Caki2 (cell line): ENCODE measurements at regions not wholly inside any gene's neighbourhood (a gene's known extent, or its start where the extent isn't known, plus 50 kb on each side); places are given as distances from the start of the nearest gene placed in this dataset.

Source experiments
- DNase-seq: peaks from one replicate; pipeline ENCODE4 v3.0.0-alpha.2; 2015; ENCODE audit warnings: low read depth
- in situ Hi-C: cut with HindIII; loops from 2 replicates; pipeline ENCODE4 v1.10.0; 2016; ENCODE audit warnings: low sequenced_read_pairs, low pct_unique_long_range_greater_than_20kb, mixed read lengths

DNA sequence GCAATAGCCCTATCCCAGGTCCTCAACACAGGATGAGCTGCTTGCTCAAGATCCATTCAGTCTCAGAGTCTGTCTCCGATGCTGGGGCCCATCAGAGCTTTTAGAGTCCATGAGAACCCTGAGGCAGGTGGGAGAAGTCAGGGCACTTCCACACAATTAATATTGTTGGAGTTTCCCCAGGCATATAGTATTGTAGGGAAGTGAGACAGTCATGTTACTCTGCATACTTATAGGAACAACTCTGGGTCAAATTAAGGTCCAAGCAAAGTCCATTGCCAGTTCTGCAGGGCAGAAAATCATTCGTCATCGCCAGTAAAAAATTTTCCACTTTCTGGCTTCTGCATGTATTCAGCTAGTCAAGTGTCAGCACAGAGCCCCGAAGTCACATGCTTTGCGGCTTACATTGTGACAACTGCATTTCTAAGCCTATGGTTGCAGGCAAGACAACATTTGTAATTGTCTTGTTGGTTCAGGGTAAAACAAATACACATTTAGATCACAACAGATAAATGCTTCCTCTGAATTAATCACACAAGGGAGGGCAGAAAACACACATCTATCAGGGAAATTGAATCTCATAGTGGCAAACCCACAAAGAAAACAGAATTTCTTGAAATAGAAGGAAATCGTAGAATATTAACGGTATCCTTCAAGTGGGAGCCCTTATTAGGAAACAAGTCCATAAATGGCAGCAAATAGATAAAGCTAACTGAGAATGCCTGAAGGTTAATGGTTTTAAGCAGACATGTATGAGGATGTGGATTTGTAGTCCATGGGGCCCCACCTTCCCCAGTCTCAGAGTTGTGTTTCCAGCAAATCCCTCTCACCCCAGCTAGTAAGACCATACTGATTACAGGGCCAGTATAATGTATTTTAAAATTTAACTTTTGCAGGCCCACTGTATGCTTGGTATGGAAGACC, 412.1 kb upstream of the RASGEF1B start:
- DNase-seq = no peak
- in situ Hi-C loops = no loop called here

DNA sequence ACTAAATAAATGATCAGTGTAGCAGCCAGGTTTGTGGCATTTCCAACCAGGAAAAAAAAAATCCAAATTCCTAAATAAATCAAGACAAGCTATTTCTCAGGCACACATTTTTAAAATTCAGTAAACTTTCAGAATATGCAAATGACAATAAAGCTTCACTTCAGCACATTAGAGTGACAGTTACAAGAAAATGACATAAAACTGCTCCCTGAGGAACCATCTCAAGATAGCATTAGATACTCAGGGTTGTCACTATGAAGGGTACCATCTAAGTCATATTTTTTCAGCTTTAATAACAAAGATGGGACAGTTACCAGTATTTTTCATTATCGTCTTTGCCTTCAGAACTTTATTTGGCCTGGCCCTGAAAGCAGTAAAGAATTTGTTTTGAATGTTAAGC, 411.3 kb upstream of the RASGEF1B start:
- in situ Hi-C loops = no loop called here

DNA sequence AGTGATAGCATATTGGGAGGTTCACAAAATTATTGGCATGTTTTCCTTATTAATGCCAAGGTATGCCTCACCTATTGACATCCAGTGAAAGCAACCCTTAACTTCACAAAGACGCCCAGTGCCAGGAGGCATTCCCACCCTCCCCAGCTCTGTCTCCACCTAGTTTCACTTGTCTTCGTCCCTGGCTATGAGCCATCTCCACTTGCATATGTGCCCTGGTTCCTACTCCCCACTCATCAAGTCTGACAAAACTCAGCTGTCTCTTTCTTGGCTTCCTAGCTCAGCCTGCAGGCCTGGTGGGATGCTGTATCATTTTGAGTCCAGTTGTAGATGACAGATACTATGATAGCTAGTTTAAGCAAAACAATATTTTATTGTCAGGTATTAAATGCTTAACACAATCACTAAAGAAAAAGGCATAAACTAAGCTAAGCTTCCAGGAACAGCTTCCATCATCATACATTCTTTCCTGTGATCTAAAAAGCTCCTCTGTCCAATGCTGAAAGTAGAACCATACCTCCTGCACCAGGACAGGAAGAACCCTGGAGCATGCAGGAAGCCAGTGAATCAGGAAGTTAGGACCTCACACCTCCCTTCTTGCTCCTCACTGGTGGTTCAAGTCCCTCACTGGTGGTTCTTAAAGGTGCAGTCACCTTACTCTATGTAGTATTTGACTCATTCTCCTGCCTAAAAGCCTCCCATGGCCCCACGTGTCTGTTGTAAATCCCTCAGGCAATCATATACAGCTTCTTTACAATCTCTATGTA, 410.3 kb upstream of the RASGEF1B start:
- DNase-seq = no peak
- in situ Hi-C loops = no loop called here

More for the DNA sequence above, 411.3 kb upstream of the RASGEF1B start:
- DNase-seq = no peak

DNA sequence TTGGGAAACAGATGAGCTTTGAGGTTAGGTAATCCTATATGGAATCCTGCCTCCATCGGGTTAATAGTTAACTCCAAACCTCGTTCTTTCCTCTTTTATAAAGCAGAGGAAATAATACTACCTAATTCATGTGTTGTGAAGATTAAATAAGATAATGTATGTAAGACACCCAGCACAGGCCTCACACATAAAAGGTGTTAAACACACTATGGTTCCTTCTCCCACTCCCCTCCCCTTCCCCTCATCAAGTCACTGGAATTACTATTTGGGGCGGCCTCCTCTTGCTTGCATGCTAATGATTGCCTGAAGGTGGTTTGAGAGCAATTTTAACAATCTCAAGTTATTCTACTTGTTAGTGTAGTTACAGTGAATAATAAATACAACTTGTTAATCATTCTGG, 404.4 kb upstream of the RASGEF1B start:
- in situ Hi-C loops = no loop called here
- DNase-seq = peak; percentile 12

DNA sequence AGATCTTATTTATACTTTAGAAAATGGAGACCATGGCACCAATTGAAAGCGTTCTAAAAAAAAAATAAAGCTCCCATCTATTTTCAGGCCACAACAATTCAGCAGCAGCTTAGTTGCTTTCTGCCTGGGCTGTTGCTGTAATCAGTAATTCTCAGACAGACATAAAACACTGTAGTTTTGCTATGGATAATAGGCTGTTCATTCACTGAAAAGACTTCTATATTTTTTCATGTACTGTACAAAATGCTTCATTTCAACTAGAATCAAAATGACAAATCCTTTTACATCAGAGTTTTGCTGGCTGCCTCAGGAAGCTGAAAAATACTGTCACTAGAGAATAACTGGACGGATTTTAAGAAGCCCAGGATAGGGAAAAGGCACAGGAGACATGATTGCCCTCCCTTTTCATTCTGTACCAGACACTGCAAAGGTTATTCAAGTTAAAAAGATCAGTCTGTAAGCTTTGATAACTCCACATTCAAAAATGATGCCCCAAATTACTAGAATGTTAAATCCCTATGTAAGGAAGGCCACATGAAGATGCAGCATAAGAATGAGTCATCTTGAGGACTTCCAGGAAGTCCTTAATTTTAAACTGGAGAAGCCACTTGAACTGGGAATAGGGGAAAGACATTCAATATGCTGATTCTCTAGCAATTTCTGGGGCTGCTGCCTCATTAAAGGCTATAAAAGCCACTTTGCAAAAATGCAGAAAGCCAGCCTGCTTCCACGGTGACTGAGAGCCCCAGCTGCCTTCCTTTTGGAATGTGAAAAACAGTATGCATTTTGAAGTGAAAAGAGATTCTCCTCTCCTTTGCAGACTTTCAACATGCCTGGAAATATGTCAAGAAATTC, 403.2 kb upstream of the RASGEF1B start:
- in situ Hi-C loops = no loop called here
- no peak for DNase-seq

DNA sequence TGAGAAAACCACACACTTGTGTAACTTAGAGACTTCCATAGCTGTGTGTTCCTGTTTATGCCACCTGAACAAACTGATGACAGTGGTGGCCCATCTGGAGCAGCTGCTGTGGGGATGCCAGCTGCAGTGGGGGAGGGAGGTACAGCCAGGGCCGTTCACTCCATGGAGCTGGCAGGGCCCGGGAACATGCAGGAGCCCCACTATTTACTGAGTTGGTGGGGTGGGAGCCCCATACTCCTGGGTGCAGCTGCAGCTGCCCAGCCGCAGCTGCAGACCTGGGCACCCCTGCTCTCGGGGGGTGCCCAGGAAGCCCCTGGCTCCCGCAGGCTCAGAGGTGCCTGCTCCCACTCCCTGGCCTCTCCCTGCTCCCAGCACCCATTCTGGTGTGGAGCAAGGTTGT, 398.6 kb upstream of the RASGEF1B start:
- in situ Hi-C loops = no loop called here
- DNase-seq = no peak

DNA sequence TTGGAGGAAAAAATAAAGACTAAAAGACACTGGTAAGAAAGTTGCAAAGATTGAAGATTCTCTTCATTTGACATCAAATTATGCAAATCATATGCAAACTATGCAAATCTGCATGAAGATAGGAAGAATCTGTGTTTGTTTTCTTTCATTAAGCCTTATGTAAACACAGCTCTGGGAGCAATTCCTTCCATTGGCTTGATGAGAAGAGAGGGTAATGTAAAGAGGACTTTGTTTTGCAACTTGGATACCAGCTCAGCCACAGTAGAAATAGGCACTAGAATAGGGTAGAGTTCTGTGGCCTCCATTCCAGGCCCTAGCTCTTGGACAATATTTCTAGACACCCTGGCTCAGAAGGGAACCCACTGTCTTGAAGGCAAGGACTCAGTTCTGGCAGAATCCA, 388.4 kb upstream of the RASGEF1B start:
- DNase-seq = no peak
- in situ Hi-C loops = no loop called here

DNA sequence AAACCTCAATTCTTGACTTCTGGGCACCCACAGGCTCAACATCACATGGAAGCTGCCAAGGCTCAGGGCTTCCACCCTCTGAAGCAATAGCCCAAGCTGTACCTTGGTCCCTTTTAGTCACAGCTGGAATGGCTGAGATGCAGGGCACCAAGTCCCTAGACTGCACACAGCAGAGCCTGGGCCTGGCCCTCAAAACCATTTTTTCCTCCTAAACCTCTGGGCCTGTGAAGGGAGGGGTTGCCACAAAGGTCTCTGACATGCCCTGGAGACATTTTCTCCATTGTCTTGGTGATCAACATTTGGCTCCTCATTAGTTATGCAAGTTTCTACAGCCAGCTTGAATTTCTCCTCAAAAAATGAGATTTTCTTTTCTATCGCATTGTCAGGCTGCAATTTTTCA, 382.7 kb upstream of the RASGEF1B start:
- DNase-seq = no peak
- in situ Hi-C loops = no loop called here

DNA sequence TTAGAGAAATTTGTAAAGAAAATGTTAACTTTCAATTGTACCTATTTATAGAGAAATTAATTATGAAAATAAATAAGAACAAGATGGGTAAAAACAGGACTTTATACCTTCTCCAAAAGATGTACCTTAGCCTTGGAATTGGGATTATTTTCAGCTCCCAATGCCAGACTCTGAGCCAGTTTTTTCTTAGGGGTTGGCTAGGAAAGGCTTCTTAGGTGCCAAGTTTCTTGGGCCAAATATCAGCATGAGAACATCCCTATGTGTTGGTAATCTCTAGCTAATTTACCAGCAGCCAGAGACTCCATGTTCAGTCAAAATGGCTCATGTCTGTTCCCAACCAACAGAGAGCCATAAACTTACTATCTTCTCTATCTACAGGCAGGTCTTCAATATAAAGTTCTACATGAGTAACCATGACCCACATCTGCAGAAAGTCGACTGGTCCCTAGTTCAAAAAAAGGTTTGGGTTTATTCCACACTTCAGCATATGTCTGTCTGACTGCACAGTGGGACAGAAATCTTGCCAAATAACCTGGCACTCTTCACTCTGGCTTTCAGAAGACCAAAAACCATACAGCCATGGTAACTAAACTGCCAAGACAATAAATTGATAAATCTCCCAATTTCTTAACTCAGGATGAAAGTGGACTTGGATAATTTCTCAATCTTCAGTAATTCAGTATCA, 380.5 kb upstream of the RASGEF1B start:
- no peak for DNase-seq
- in situ Hi-C loops = no loop called here

DNA sequence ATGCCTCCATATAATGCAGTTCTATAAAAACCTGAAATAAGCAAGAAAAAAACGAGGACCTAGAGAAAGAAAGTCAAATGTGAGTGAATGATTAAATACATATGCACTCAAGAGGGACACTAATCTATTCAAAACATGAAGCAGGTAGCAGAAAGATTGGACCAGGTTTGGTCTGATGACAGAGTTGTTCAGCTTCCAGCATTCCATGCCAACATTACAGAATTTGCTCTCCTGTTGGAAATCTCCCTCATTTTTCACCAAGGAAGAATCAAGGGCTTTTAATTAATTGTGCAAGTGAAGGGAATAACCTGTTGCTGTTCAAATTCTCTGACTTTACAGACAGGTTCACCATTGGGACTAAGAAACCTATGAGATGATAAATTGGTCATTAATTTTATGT, 379.0 kb upstream of the RASGEF1B start:
- in situ Hi-C loops = no loop called here

DNA sequence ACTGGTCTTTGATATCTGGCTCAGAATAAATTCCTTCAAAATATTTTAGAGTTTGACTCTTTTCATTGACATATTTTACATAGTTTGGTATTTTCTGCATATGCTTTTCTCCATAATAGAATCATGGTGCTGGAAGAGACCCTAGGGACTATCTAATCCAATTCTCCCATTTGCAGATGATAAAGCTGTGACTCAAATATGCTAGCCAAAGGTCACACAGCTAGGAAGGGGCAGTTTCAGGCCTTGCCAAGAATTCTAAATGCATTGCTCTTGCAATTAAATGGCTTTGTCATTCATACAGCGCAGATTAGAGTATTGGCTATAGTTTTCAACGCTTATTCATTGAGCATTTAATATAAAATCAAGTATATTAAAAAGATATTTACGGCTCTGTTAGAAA, 374.1 kb upstream of the RASGEF1B start:
- in situ Hi-C loops = no loop called here
- DNase-seq = no peak

More for the DNA sequence above, 379.0 kb upstream of the RASGEF1B start:
- DNase-seq = no peak

DNA sequence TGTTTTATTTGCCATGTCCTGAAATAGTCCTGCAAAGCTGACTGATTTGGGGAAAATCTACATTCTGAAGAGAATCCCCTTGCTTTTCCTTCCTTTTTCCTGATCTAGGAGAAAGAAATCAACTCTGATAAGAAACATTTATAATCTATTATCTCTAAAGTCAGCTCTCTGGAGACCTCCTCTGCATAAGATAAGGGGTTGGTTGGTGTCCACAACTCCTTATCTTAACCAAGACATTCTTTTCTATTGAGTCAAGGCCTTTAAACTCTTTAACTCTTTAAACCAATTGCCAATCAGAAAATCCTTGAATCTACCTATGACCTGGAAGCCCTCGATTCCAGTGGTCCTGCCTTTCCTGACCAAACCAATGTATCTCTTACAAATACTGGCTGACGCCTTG, 373.6 kb upstream of the RASGEF1B start:
- in situ Hi-C loops = no loop called here
- no peak for DNase-seq

DNA sequence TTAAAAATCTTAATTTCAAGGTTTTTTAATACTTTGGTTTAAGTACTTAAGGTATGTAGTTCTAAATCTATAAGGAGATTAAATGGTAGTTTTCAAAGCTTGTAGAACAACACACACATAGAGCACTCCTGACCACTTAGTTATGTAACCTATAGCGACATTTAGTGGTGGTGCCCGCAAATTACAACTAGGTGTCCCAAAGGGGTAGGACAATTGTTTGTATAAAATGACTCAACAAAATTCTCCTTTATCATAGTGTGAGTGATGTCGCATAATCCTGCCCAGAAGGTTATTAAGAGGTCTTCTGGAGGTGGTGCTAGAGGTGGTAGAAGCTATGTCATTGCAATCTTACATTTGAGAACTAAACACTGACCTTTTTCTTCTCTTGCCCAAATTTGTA, 373.0 kb upstream of the RASGEF1B start:
- peak; percentile 89 for DNase-seq
- in situ Hi-C loops = no loop called here

DNA sequence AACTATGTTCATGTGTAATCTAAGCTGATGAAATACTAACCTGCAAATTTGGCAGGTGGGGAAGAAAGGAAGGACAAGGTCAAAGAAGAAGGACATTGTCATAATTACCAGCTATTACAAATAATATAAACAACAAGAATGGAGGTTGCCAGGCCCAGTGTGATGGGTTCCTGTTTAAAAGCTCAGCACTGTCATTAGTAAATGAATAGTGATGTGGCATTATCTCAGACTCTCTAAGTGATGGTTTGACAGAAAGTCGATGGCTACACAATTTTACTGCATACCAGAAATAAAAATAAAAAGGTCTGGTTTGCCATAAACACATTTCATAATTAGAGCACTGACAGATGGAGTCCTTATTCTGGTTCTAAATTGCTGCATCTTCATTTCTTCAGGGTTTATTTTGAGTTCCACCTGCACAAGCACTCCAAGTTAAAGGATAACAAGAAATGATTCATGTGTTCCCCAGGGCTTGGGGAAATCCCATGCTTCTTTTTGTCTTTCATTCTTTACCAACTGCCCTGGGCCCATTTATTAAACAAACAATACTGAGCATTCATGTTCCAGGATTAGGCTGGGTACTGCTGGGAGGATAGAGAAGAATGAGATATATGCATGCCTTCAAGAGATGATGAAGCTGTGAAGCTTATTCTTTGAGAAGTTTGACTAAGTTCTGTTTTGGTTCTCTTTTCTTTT, 367.8 kb upstream of the RASGEF1B start:
- peak; percentile 74 for DNase-seq
- in situ Hi-C loops = no loop called here

DNA sequence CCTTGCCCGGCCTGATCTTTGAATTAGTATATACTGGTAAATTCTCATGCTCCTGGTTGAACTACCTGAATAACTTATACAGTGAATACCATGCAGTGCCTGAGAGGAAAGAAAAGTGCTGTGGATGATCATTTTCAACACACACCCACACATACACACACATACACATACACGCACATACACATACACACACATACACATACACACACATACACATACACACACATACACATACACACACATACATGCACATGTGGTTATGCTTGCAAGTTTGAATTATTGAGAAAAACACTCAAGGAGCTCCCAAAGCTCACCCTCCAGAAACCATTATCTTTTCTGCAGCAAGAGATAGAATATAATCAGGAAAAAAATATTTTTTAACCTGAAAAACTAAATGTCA, 366.9 kb upstream of the RASGEF1B start:
- no peak for DNase-seq
- in situ Hi-C loops = no loop called here

DNA sequence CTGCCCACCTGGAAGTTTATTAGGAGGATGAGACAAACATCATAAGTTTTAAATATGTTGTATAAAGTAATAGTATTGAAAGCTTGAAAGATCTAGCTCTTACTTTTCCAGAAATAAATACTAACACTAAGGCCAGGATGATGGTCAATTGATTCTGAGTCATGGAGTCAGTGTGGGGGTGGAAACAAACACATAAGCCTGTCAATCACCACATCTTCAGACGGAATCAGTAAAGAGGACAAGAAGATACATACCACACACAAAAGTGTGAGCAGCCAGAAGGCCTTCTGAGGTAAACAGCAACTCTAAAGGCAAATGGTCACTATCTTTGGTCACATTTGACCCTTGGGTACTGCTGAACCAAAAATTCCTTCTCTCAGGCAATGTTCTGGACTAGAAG, 365.0 kb upstream of the RASGEF1B start:
- DNase-seq = no peak
- in situ Hi-C loops = no loop called here

DNA sequence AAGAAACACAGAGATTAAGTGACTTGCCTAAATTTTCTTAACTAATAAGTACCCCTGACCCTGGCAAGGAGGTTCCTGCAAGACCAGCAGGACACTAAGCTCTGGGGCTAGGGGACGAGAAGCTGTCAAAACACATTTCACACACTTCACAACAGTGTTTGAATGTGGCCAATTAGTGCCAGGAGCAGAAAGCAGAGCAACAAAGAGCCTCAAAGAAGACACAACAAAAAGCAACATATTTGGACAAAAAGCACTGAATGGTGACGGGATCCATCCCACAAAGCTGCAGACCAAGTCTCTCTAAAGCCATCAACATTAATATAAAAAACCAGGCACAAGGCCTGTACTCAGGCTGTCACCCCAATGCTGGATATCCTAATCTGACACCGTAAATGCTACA, 361.9 kb upstream of the RASGEF1B start:
- in situ Hi-C loops = no loop called here
- DNase-seq = no peak

DNA sequence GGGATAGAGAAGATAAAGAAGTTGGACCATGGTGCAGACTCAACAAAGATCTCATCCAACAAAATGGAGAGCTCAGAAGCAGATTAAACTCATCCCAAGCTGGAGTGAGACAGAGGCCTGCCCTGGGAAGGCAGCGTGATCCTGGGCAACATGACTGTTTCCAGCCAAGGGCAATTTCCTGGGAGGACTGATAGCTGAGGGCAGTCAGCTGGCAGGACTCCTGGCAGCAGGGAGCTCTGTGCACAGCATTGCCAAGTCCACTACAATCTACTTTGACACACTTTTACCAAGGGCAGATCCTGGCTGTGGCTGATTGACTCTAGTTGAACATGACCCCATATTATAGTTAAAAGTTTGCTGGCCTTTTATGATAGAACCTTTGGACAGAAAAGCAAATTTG, 357.3 kb upstream of the RASGEF1B start:
- no peak for DNase-seq
- in situ Hi-C loops = no loop called here
